ENCODE measurements at regions not wholly inside any gene's neighbourhood (a gene's known extent, or its start where the extent isn't known, plus 50 kb on each side); places are given as distances from the start of the nearest gene placed in this dataset.

- no peak overlapping the region for H3K4me3 ChIP-seq (ENCODE audit: low read depth, poor library complexity, severe bottlenecking)
- no peak for DNase-seq (ENCODE audit: low spot score in 2 of 2)
- WGBS, 2 donors = 49 to 67% methylated on average over 5 of the region's 5 CpGs
- TF ChIP-seq POLR2A (IDR thresholded peaks at IDR 0.05) = no peak
- no peak for TF ChIP-seq CTCF (IDR thresholded peaks at IDR 0.05)
- intact Hi-C loops (cut with DNase I; ENCODE audit: low total_unique reads) = no loop called here
Observed at GRCh38 chr5:152221721-152222629, 183.1 kb downstream of the NMUR2 start.

GRCh38 chr5:152218694-152219093 lies 186.4 kb downstream of the NMUR2 start:
- WGBS, 2 donors = 61 to 64% methylated on average over 3 of the region's 3 CpGs
- no peak for DNase-seq (ENCODE audit: low spot score in 2 of 2)
- intact Hi-C loops (cut with DNase I; ENCODE audit: low total_unique reads) = no loop called here
- H3K4me3 ChIP-seq (ENCODE audit: low read depth, poor library complexity, severe bottlenecking) = no peak overlapping the region
- TF ChIP-seq POLR2A (IDR thresholded peaks at IDR 0.05) (no peak), CTCF (IDR thresholded peaks at IDR 0.05) (no peak)

GRCh38 chr5:152205804-152206203 lies 199.3 kb downstream of the NMUR2 start:
- intact Hi-C loops (cut with DNase I; ENCODE audit: low total_unique reads) = no loop called here
- DNase-seq (ENCODE audit: low spot score in 2 of 2) = no peak
- 35 to 38% methylated on average over 1 of the region's 1 CpG for WGBS, 2 donors
- no peak overlapping the region for H3K4me3 ChIP-seq (ENCODE audit: low read depth, poor library complexity, severe bottlenecking)
- TF ChIP-seq CTCF (IDR thresholded peaks at IDR 0.05) (no peak), POLR2A (IDR thresholded peaks at IDR 0.05) (no peak)

- intact Hi-C loops (cut with DNase I; ENCODE audit: low total_unique reads) = no loop called here
- H3K4me3 ChIP-seq (ENCODE audit: low read depth, poor library complexity, severe bottlenecking) = no peak overlapping the region
- TF ChIP-seq POLR2A (IDR thresholded peaks at IDR 0.05) (no peak), CTCF (IDR thresholded peaks at IDR 0.05) (no peak)
- 88 to 91% methylated on average over 1 of the region's 1 CpG for WGBS, 2 donors
- no peak for DNase-seq (ENCODE audit: low spot score in 2 of 2)
Observed at GRCh38 chr5:152202321-152202720, 202.8 kb downstream of the NMUR2 start.

GRCh38 chr5:152193391-152194107 lies 211.5 kb downstream of the NMUR2 start:
- DNase-seq (ENCODE audit: low spot score in 2 of 2) = no peak
- no peak for TF ChIP-seq CTCF (IDR thresholded peaks at IDR 0.05)
- TF ChIP-seq POLR2A (IDR thresholded peaks at IDR 0.05) = no peak
- no peak overlapping the region for H3K4me3 ChIP-seq (ENCODE audit: low read depth, poor library complexity, severe bottlenecking)
- intact Hi-C loops (cut with DNase I; ENCODE audit: low total_unique reads) = no loop called here
